ENCODE measurements at regions not wholly inside any gene's neighbourhood (a gene's known extent, or its start where the extent isn't known, plus 50 kb on each side); places are given as distances from the start of the nearest gene placed in this dataset.

GRCh38 chr6:14040042-14040441 is 77.5 kb upstream of the CD83 start:
- no peaks in the 10 kb centered on the region for H4K20me1 ChIP-seq (ENCODE audit: control insufficient read depth, extremely low read depth, insufficient read depth, low read length)
- FAIRE-seq, result no peak
- H3K27ac ChIP-seq (ENCODE audit: control insufficient read depth, insufficient read depth, low read length), result no peak overlapping the region
- no peak overlapping the region for H3K9ac ChIP-seq (ENCODE audit: control insufficient read depth, extremely low read depth, insufficient read depth, low read length)
- H3K79me2 ChIP-seq (ENCODE audit: control insufficient read depth, insufficient read depth, low read length), result no peaks in the 10 kb centered on the region
- TF ChIP-seq EZH2 (IDR thresholded peaks at IDR 0.05; ENCODE audit: low read length) (no peak), CTCF (optimal IDR thresholded peaks at IDR 0.05 in 1 of 3, IDR thresholded peaks at IDR 0.05 in 1 of 3, conservative IDR thresholded peaks at IDR 0.05 in 1 of 3; ENCODE audit: extremely low read depth in 1 of 3, insufficient read depth in 2 of 3, low read length in 3 of 3) (no peak)
- H3K9me1 ChIP-seq (ENCODE audit: control insufficient read depth, extremely low read depth, insufficient read depth, low read length), result no peaks in the 10 kb centered on the region
- H3K36me3 ChIP-seq (ENCODE audit: control insufficient read depth in 2 of 2, extremely low read depth in 1 of 2, insufficient read depth in 2 of 2, low read length in 2 of 2), result no peaks in the 10 kb centered on the region
- DNase-seq (ENCODE audit: low read depth, low spot score), result no peak
- no peaks in the 10 kb centered on the region for H3K9me3 ChIP-seq (ENCODE audit: control insufficient read depth, low read depth, low read length)
- H3K4me2 ChIP-seq (ENCODE audit: control insufficient read depth, extremely low read depth, insufficient read depth, low read depth, low read length), result no peak overlapping the region
- no peak overlapping the region for H3K4me3 ChIP-seq (ENCODE audit: control insufficient read depth in 2 of 3, extremely low read depth in 1 of 3, insufficient read depth in 2 of 3, low read depth in 1 of 3, low read length in 3 of 3)
- peaks cover 18% of the 10 kb centered on the region for H3K4me1 ChIP-seq (ENCODE audit: control insufficient read depth, extremely low read depth, insufficient read depth, low read length)
- no peaks in the 10 kb centered on the region for H3K27me3 ChIP-seq (ENCODE audit: control insufficient read depth, extremely low read depth, insufficient read depth, low read length)
- dilution Hi-C loops (cut with MboI; ENCODE audit: extremely low pct_ligation_motif_present, low sequenced_read_pairs), result no loop called here
- no peak overlapping the region for H2AFZ ChIP-seq (ENCODE audit: control insufficient read depth, low read length)

GRCh38 chr6:14046476-14047068 is 71.0 kb upstream of the CD83 start:
- FAIRE-seq, result peak; percentile 61
- no peak overlapping the region for H3K9ac ChIP-seq (ENCODE audit: control insufficient read depth, extremely low read depth, insufficient read depth, low read length)
- TF ChIP-seq EZH2 (IDR thresholded peaks at IDR 0.05; ENCODE audit: low read length) (no peak), CTCF (optimal IDR thresholded peaks at IDR 0.05 in 1 of 3, IDR thresholded peaks at IDR 0.05 in 1 of 3, conservative IDR thresholded peaks at IDR 0.05 in 1 of 3; ENCODE audit: extremely low read depth in 1 of 3, insufficient read depth in 2 of 3, low read length in 3 of 3) (peak; percentile 78 to 90 (median 79))
- H2AFZ ChIP-seq (ENCODE audit: control insufficient read depth, low read length), result no peak overlapping the region
- no peak overlapping the region for H3K27ac ChIP-seq (ENCODE audit: control insufficient read depth, insufficient read depth, low read length)
- H3K9me3 ChIP-seq (ENCODE audit: control insufficient read depth, low read depth, low read length), result no peaks in the 10 kb centered on the region
- H3K36me3 ChIP-seq (ENCODE audit: control insufficient read depth in 2 of 2, extremely low read depth in 1 of 2, insufficient read depth in 2 of 2, low read length in 2 of 2), result no peaks in the 10 kb centered on the region
- no peak overlapping the region for H3K4me2 ChIP-seq (ENCODE audit: control insufficient read depth, extremely low read depth, insufficient read depth, low read depth, low read length)
- no peaks in the 10 kb centered on the region for H3K9me1 ChIP-seq (ENCODE audit: control insufficient read depth, extremely low read depth, insufficient read depth, low read length)
- dilution Hi-C loops (cut with MboI; ENCODE audit: extremely low pct_ligation_motif_present, low sequenced_read_pairs), result no loop called here
- no peaks in the 10 kb centered on the region for H3K4me1 ChIP-seq (ENCODE audit: control insufficient read depth, extremely low read depth, insufficient read depth, low read length)
- no peak overlapping the region for H3K4me3 ChIP-seq (ENCODE audit: control insufficient read depth in 2 of 3, extremely low read depth in 1 of 3, insufficient read depth in 2 of 3, low read depth in 1 of 3, low read length in 3 of 3)
- H4K20me1 ChIP-seq (ENCODE audit: control insufficient read depth, extremely low read depth, insufficient read depth, low read length), result no peaks in the 10 kb centered on the region
- no peak for DNase-seq (ENCODE audit: low read depth, low spot score)
- no peaks in the 10 kb centered on the region for H3K27me3 ChIP-seq (ENCODE audit: control insufficient read depth, extremely low read depth, insufficient read depth, low read length)
- no peaks in the 10 kb centered on the region for H3K79me2 ChIP-seq (ENCODE audit: control insufficient read depth, insufficient read depth, low read length)
